ENCODE measurements at regions not wholly inside any gene's neighbourhood (a gene's known extent, or its start where the extent isn't known, plus 50 kb on each side); places are given as distances from the start of the nearest gene placed in this dataset.

DNA sequence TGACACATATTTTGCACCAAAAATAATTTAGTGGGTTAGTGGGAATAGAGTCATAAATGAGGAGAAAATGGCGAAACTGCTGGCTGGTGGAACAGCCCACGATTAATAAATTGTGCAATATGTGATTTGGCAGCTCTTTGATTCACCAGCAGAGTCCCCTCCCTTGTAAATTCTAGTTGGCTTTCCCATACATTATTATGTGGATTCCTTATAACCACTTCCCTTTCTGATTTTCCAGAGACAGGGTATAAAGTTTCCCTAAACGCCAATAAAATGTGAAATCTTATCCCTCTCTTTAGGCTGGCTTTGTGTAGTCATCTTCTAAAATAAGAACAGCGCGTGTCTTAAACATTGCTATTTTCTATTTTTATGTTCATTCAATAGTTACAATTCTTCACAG lies 149.4 kb upstream of the FERD3L start:
- Histone ChIP-seq H3K27ac (no peak overlapping the region), H3K9me3 (no peaks in the 10 kb centered on the region), H3K27me3 (replicated peaks in 1 of 7) (no peaks in the 10 kb centered on the region), H3K36me3 (no peaks in the 10 kb centered on the region), H3K4me1 (no peaks in the 10 kb centered on the region), H3K4me3 (no peak overlapping the region)
- DNase-seq = no peak
- 76 to 88% (median 84%) methylated on average over 5 of the region's 5 CpGs for WGBS, 5 donors
- intact Hi-C loops (cut with DNase I; ENCODE audit: low total_unique reads) = no loop called here
- TF ChIP-seq POLR2A (IDR thresholded peaks at IDR 0.05) (no peak), POLR2AphosphoS5 (IDR thresholded peaks at IDR 0.05) (no peak)
- TF ChIP-seq, protein P1, sequence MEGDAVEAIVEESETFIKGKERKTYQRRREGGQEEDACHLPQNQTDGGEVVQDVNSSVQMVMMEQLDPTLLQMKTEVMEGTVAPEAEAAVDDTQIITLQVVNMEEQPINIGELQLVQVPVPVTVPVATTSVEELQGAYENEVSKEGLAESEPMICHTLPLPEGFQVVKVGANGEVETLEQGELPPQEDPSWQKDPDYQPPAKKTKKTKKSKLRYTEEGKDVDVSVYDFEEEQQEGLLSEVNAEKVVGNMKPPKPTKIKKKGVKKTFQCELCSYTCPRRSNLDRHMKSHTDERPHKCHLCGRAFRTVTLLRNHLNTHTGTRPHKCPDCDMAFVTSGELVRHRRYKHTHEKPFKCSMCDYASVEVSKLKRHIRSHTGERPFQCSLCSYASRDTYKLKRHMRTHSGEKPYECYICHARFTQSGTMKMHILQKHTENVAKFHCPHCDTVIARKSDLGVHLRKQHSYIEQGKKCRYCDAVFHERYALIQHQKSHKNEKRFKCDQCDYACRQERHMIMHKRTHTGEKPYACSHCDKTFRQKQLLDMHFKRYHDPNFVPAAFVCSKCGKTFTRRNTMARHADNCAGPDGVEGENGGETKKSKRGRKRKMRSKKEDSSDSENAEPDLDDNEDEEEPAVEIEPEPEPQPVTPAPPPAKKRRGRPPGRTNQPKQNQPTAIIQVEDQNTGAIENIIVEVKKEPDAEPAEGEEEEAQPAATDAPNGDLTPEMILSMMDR (IDR thresholded peaks at IDR 0.05 in 8 of 11, conservative IDR thresholded peaks at IDR 0.05 in 3 of 11) = no peak

DNA sequence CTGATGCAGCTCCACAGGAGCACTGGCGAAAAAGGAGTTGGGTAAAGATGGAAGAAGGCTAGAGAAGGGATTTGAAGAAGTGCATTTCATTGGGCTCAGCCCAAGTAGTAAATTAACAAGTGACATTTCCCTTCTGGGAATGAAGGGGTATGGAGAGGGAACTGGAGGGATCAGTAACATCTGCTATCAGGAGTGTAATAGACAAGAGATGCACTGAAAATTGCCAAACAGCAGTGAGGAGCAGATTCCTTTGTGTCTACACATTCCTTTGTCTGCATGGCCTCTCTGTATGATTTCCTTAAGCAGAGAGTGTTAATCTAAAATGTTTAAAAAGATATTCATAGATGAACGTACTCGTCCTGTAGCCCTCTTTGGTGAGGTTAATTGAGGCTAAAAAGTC lies 148.2 kb upstream of the FERD3L start:
- intact Hi-C loops (cut with DNase I; ENCODE audit: low total_unique reads) = no loop called here
- 67 to 81% (median 71%) methylated on average over 3 of the region's 3 CpGs for WGBS, 5 donors

DNA sequence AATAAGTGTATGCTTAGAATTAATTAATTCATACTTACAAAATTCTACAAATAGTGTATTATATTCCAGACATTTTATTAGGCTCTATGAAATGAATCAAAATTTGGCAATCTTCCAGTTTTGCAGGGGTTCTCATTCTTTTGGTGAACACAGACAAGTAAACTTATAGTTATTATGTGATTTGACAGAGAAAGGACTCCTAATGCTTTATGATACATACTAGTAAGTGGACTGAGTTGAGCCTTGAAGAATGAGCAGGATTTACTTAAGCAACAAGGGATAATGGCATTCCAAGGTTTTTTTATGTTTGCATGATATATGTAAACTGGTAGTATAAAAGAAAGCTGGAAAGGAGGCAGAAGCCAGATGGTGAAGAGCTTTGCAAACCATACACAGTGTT lies 145.7 kb upstream of the FERD3L start:
- Histone ChIP-seq H3K4me1 (no peaks in the 10 kb centered on the region), H3K4me3 (no peak overlapping the region), H3K27me3 (replicated peaks in 1 of 7) (no peaks in the 10 kb centered on the region), H3K36me3 (no peaks in the 10 kb centered on the region), H3K27ac (no peak overlapping the region), H3K9me3 (no peaks in the 10 kb centered on the region)
- intact Hi-C loops (cut with DNase I; ENCODE audit: low total_unique reads) = no loop called here
- DNase-seq = no peak
- TF ChIP-seq POLR2A (IDR thresholded peaks at IDR 0.05) (no peak), POLR2AphosphoS5 (IDR thresholded peaks at IDR 0.05) (no peak)
- TF ChIP-seq, protein P1 (IDR thresholded peaks at IDR 0.05 in 8 of 11, conservative IDR thresholded peaks at IDR 0.05 in 3 of 11) = no peak

More for the DNA sequence above, 148.2 kb upstream of the FERD3L start:
- Histone ChIP-seq H3K4me3 (no peak overlapping the region), H3K4me1 (no peaks in the 10 kb centered on the region), H3K27me3 (replicated peaks in 1 of 7) (no peaks in the 10 kb centered on the region), H3K36me3 (no peaks in the 10 kb centered on the region), H3K9me3 (no peaks in the 10 kb centered on the region), H3K27ac (no peak overlapping the region)
- DNase-seq = no peak
- TF ChIP-seq POLR2A (IDR thresholded peaks at IDR 0.05) (no peak), POLR2AphosphoS5 (IDR thresholded peaks at IDR 0.05) (no peak)
- TF ChIP-seq, protein P1 (IDR thresholded peaks at IDR 0.05 in 8 of 11, conservative IDR thresholded peaks at IDR 0.05 in 3 of 11) = no peak

DNA sequence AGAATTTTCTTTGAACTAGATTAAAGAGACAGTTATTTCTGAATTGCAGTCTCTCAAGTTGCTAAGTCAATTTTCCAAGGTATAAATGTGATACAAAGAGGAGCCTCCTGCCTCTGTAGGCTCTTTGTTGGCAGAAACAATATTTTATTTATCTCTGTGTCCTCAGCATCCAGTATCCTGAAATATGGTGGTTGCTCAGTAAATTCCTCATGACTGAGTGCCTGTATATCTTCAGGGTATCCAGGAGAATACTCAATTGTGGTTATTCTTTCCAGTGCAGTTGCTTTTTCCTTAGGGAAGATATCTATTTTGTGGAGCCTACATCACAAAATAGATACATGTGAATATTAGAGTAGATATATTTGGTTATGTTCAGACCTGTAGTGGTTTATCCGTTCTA lies 144.8 kb upstream of the FERD3L start:
- DNase-seq = no peak
- Histone ChIP-seq H3K4me1 (no peaks in the 10 kb centered on the region), H3K27me3 (replicated peaks in 1 of 7) (no peaks in the 10 kb centered on the region), H3K4me3 (no peak overlapping the region), H3K36me3 (no peaks in the 10 kb centered on the region), H3K27ac (no peak overlapping the region), H3K9me3 (no peaks in the 10 kb centered on the region)
- TF ChIP-seq POLR2AphosphoS5 (IDR thresholded peaks at IDR 0.05) = no peak
- TF ChIP-seq POLR2A (IDR thresholded peaks at IDR 0.05) = no peak
- TF ChIP-seq, protein P1 (IDR thresholded peaks at IDR 0.05 in 8 of 11, conservative IDR thresholded peaks at IDR 0.05 in 3 of 11) = no peak
- 87 to 98% (median 94%) methylated on average over 1 of the region's 1 CpG for WGBS, 5 donors
- intact Hi-C loops (cut with DNase I; ENCODE audit: low total_unique reads) = no loop called here
